ENCODE measurements at regions not wholly inside any gene's neighbourhood (a gene's known extent, or its start where the extent isn't known, plus 50 kb on each side); places are given as distances from the start of the nearest gene placed in this dataset.
"Not testable (repeated sequence)": the region's sequence is repeated elsewhere in the genome, so short reads cannot be mapped to it uniquely, and the experiment has no call there.

DNA sequence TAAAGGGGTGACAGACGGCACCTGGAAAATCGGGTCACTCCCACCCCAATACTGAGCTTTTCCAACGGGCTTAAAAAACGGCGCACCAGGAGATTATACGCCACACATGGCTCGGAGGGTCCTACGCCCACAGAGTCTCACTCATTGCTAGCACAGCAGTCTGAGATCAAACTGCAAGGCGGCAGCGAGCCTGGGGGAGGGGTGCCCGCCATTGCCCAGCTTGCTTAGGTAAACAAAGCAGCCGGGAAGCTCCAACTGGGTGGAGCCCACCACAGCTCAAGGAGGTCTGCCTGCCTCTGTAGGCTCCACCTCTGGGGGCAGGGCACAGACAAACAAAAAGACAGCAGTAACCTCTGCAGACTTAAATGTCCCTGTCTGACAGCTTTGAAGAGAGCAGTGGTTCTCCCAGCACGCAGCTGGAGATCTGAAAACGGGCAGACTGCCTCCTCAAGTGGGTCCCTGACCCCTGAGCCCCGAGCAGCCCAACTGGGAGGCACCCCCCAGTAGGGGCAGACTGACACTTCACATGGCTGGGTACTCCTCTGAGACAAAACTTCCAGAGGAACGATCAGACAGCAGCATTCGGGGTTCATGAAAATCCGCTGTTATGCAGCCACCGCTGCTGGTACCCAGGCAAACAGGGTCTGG lies 162.8 kb upstream of the GJE1 start:
- not testable (repeated sequence) for DNase-seq (ENCODE audit: low read depth)

DNA sequence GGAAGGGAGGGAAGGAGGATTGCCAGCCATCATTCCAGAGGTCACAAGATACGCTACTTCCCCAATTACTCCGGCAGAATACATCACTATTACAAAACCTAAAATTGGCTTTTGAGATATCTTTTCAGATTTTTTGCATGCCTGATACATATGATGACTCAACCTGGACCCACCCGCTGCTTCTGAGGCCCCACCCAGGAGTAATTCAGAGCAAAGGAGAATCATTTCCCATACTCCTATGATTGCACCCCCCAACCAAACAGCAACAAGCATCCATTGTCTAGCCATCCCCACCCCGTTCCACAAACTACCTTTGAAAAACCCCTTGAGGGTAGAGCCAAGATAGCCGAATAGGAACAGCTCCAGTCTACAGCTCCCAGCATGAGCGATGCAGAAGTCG lies 163.5 kb upstream of the GJE1 start:
- DNase-seq (ENCODE audit: low read depth) = no peak

DNA sequence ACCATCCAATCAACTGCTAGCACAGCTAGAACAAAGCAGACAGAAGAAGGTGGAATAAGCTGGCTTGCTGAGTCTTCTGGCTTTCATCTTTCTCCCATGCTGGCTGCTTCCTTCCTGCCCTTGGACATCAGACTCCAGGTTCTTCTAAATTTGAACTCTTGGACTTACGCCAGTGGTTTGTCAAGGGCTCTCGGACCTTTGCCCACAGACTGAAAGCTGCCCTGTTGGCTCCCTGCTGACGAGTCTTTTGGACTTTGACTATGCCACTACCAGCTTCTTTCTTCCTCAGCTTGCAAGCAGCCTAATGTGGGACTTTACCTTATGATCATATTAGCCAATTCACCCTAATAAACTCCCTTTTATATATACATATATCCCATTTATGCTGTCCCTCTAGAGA lies 164.1 kb upstream of the GJE1 start:
- DNase-seq (ENCODE audit: low read depth) = no peak

DNA sequence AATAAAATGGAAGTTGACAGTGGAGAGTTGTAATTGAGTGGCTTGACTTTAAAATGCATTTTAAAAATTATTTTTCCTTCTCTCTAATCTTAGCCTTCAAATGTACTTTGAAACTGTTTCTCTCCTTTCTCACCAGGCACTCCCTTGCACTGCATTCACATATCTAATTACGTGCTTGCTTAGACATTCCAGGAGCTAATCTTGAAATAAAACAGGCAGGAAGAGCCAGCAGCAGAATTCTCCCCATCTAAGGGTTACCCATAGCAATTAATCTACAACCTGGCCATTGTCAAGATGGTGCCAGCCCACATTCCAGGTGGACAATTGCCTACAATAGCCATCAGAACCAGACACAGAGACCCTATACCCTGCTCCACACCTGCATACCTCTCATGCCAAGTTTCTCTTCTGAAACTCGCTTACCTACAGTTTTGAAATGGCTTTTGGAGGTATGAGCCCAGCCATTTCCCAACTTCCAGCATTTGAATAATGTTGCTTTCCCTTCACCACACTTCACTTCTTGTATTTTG lies 167.6 kb upstream of the GJE1 start:
- DNase-seq (ENCODE audit: low read depth) = no peak

DNA sequence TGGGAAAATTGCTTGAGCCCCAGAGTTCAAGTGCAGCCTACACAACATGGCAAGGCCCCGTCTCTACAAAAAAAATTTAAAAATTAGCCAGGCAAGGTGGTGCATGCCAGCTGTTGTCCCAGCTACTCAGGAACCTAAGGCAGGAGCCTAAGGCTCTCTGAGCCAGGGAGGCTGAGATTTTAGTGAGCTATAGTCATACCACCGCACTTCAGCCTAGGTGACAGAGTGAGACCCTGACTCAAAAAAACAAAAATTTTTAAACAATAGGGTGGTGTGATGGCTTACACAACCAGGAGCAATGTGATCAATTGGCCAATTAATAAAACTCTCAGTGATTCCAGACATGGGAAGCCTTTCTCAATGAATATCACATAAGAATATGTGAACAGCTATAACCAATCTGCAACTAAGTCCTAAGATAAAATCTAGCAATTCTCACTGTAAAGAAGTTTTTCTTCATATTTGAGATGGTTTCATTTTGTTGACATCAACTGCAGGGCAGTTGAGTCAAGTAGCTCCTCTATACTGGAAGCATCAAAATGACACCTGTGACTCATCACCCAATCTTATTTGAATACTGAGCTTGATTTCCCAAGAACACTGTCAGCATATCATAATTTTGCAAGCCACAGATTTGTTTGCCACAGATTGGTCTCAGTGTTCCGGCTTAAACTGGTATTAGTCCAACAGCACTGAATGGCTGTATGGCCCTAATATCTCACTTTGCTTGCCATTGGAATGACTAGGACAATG lies 169.0 kb upstream of the GJE1 start:
- no peak for DNase-seq (ENCODE audit: low read depth)

DNA sequence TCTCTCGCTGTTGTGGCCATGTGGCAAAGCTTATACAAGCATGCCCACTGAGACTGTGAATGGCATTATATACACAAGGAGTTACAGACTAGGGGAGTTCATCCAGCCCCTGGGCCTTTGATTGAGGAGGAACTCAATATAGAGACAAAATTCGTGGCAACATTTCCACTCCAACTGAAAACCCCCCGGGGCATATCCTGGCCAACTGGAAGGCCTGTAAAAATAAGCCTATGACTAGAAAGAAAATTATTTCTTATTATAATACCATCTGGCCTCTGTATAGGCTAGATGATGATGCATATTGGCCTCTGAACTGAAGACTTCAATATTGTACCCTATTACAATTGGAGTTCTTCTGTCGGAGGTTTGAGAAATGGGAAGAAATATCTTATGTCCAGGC lies 175.5 kb upstream of the GJE1 start:
- no peak for DNase-seq (ENCODE audit: low read depth)

DNA sequence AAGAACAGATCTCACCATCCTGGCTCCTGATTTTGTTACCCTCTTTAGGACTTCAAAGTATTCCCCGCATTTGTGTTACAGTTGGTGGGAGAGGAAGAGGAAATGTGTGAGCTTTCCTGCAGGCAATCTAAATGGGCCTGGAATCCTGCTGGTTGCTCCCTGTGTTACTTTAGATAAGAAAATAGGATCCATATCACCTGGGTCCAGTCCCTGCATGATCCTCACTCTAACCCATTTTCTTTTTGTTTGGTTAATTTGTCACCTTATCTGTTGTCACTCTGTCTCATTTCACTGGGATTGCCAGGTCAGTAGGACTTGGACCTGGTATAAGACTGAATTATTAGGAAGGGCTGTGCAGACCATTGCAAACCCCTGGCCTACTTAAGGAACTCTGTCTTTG lies 175.9 kb upstream of the GJE1 start:
- DNase-seq (ENCODE audit: low read depth) = no peak

DNA sequence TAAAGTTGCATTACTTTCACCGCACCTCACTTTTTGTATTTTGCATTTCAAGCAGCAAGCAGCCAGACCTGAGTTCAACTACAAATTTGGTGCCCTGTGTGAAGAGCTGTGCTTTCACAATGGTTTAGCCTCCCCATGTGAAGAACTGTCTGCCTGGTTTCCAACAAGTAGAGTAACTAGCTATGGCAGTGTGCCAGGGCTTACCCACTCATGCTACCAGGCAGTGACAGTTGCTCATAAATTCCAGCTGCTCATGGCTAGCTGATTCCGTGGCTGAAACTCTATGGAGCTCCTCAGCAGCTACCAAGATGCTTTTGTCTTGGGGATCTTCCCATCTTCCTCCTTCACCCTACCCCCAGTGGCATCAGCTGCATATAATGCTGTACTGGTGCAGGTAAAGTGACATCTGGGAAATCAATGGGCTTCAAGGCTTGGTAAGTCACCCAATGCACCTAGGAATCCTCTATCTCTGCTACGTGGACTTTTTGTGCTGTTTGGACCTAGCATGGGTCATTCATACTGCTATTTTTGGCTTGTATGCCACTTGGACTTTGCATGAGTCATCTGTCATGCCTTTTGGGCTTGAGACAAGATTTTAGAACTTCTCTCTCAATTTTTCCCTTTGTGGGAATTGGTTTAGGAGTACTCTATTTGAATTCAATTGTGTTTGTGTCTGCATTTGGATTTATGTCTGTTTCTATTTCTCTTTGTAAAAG lies 176.5 kb upstream of the GJE1 start:
- DNase-seq (ENCODE audit: low read depth) = no peak

DNA sequence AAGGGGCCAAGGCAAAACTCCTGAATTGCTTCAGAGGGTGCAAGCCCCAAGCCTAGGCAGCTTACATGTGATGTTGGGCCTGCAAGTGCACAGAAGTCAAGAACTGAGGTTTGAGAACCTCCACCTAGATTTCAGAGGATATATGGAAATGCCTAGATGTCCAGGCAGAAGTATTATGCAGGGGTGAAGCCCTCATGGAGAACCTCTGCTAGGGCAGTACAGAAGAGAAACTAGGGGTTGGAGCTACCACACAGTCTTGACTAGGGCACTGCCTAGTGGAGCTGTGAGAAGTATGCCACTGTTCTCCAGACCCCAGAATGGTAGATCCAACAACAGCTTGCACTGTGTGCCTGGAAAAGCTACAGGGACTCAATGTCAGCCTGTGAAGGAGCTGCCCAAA lies 179.7 kb upstream of the GJE1 start:
- no peak for DNase-seq (ENCODE audit: low read depth)

DNA sequence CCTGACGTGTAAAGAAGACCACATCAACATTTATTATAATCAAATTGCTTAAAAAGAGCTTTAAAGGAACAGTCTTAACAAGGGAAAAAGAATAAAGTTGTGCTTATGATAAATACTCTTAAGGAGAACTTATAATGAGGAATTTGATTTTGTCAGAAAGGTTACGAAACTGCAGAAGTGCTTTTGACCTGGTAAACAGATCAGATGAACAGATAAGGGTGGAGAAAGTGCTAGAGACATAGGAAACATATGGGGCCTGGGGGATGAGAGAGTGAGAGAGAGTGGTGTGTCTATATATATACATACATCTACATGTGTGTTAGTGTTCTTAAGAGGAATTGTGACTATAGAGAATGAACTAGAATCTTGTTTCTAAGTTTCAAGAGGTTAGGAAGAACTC lies 186.2 kb upstream of the GJE1 start:
- DNase-seq (ENCODE audit: low read depth) = no peak

DNA sequence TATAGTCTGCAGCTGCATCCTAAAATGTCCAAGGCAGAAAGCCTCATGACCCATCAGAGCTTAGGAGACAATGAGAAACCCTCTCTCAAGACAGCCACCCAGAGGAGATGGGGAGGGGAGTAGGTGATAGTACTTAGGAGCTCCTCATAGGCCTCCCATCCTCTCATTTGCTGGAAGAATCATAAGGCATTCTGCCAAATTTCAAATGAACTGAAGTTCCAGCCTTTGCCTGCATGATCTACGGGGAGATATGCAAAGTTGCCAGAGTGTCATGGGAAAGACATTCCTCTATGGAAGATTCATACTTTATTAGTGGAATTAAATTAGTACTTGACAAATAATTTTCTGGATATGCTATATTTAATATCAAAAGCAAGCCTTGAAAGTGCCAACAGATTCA lies 194.1 kb upstream of the GJE1 start:
- DNase-seq (ENCODE audit: low read depth) = no peak

DNA sequence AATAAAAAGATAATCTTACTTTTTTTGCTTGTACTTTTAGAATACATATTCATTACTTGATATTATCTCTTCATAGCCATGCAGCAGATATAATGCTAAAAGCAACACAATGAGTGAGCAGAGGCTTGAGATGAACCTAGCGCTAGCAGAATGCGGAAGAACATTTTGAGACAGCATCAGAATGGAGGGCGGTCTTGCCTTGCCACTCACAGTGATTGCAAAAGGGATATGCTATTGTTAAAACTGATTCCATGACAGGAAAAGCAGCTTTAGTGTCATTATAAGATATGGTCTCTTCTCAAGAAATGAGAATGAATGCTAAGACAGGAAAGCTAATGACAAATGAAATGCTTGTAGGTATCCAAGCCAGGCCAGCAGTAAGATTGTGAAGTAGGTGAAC lies 200.0 kb upstream of the GJE1 start:
- DNase-seq (ENCODE audit: low read depth) = no peak

DNA sequence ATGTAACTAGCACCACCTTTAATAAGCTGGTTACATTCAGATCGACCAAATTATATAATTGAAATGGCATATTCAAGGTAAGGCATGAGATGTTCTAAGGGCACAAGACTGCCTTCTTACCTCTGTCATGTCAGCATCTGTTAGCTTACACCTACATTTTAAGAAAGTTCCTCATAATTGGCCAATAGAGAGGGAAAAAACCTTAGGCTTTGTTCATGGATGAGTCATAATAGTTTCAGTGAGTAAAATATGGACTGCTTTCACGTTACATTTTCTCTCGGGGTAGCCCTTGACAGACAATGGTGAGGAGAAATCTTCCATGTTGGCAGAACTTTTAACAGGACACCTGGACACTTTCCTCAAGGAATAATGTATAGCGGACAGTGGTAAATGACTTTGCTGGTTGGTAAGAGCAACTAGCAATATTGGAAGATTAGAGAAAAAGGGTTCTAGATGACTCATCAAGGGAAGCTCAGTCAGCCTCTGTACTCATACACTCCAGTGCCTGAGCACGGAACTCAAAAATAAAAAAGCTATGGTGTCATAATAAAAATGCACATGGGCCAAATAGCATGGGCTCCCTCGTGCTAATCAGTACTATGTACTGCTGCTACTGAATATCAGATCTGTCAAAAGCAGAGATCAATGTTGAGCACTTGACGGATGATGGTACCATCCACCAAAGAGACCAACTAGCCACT lies 206.4 kb upstream of the GJE1 start:
- DNase-seq (ENCODE audit: low read depth) = not testable (repeated sequence)

DNA sequence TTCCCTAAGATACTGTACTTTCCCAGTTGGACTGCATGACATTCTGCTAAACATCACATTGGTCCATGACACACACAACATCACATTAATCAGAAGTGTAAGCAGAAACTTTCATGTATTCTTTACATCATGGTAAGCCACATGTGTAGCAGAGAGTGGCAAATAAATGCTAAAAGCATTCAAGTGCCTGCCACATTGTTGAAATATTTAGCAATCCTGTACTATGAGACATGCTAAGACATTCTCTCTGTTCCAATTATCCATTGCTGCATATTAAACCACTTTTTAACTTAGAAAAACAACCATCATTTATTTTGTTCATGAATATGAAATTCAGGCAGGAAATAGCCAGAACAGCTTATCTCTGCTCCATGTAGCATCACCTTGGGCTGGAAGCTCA lies 207.7 kb upstream of the GJE1 start:
- no peak for DNase-seq (ENCODE audit: low read depth)

DNA sequence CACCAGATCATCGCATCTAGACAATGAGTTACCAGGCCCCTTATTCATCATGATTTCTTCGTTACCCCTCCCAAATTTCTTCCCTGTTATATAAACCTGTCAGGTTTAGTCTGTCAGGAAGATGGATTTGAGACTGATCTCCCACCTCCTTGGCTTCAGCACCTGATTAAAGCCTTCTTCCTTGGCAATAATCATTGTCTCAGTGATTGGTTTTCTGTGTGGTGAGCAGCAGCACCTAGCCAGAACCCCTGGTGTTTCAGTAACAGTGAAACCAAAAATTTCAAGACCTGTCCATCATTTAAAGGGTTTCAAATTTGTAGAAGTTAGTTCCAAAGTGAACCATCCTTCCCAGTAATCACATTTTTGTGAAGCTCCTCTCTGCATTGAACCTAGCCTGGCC lies 209.8 kb upstream of the GJE1 start:
- no peak for DNase-seq (ENCODE audit: low read depth)

DNA sequence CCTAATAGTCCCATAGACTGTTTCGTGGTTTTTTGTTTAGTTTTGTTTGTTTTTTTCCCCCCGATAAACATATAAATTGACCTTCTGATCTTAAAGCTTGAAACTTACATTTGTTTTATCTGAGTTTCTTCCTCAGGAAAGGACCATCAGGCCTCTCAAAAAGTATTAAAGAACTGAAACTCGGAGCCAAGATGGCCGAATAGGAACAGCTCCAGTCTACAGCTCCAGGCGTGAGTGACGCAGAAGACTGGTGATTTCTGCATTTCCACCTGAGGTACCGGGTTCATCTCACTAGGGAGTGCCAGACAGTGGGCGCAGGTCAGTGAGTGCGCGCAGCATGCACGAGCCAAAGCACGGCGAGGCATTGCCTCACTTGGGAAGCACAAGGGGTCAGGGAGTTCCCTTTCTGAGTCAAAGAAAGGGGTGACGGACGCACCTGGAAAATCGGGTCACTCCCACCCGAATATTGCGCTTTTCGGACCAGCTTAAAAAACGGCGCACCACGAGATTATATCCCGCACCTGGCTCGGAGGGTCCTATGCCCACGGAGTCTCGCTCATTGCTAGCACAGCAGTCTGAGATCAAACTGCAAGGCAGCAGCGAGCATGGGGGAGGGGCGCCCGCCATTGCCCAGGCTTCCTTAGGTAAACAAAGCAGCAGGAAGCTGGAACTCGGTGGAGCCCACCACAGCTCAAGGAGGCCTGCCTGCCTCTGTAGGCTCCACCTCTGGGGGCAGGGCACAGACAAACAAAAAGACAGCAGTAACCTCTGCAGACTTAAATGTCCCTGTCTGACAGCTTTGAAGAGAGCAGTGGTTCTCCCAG lies 215.8 kb upstream of the GJE1 start:
- DNase-seq (ENCODE audit: low read depth) = not testable (repeated sequence)

DNA sequence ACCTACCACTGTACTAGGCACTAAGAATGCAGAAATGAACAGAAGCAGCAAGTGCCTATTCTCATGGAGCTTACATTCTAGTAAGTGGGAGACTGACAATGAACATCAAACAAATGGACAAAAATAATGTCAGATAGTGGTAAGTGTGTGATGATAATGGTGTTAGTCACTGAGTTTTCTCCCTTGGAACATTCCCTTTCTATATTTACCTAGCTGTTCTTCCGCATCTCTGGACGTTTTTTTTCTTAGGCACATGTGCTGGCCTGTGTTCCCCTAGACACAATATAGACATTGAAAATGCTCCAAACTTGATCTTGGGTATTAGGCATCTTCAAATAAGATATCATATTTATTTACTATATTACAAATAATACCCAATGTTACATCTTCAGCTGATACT lies 218.1 kb upstream of the GJE1 start:
- no peak for DNase-seq (ENCODE audit: low read depth)

DNA sequence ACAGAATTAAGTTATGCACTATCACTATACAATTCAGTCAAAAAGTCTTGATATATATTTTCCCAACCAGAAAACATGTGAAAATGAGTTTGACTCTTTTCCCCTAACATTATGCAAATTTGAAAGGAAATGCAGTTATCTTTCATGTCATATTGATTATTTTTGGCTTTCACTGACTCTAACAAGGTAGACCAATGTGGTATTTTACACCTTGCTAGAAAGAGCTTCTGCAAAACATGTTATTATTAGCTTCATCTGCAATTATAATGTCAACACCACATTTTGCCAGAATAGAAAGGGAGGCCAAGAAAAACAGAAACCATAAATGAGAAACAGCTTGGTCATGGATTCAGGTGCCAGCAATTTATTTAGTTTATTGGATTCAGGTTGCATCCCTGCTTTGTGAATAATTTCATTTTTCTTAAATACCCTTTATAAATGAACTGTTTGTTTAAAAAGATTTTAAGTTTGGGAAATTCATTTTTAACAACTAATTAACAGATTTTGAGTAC lies 226.1 kb upstream of the GJE1 start:
- DNase-seq (ENCODE audit: low read depth) = no peak

DNA sequence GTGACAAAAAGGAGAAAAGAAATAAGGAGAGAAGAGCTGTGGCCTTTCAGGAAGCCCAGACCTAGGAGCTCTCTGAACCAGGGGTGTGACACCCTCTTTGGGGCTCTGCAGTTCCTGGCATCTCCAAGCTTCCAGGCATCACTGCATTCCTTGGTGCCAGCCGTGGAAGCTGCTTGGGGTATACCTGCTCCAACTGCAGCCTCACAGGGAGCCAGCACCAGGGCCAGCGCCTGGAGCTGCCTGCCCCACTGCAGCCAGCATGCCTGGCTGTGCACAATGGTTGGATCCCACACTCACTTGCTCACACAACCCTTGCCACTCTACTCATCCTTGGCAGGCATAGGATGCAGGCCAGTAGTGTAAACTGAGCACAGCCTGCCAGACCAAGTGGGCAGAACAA lies 242.1 kb upstream of the GJE1 start:
- DNase-seq (ENCODE audit: low read depth) = no peak

DNA sequence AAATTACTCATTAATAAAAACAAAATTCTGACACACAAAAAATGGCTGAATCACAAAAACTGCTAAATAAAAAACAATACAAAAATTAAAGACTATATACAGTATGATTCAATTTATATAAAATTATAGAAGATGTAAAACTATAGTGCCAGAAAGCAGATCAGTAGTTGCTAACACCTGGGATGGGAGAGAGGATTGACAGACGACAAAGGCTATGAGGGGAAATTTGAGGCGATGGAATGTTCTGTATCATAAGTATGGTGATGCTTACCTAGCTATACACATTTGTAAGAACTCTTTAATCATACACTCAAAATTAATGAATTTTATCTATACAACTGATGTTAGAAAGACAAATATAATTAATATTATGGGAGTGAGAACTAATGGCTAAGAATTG lies 247.9 kb upstream of the GJE1 start:
- no peak for DNase-seq (ENCODE audit: low read depth)

DNA sequence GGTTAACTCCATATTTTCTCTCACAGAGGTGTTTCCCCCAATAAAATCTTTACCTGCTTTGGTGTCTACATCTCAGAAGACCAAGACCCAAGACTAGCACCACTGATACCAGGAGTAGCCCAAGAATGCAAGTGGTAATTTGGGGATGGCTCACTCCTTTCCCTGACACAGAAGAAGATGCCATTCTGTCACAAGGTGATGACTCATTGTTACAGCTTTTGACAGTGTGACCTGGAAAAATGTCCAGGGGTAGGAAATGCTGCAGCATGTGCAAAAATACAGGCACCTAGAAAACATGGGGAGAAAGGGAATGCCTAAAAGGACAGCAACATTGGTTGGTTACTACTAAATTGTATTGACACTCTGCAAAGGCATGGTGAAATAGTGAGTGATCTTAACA lies 254.0 kb upstream of the GJE1 start:
- DNase-seq (ENCODE audit: low read depth) = no peak
